ENCODE measurements at regions not wholly inside any gene's neighbourhood (a gene's known extent, or its start where the extent isn't known, plus 50 kb on each side); places are given as distances from the start of the nearest gene placed in this dataset.

DNA sequence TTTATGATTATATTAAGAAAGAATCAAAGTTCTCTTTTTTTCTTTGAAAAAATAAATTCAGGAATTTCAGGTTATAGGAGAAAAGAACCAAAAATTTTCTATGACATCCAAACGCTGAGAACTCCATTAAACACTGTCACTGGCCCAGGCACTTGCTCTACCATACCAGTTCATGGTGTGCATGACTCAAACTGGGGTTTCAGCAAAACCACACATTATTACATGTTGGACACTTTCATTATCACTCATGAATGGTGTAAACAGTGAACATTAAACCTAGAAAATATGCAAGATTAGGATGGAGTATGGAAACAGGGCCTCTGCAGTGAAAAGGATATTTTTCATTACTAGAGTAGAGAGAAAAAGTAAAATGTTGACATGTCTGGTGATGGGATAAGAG is 369.9 kb upstream of the FAM174A start (continued):
- TF ChIP-seq ZBTB33 (IDR thresholded peaks at IDR 0.05; ENCODE audit: borderline replicate concordance, low read depth) (no peak), FOSL2 (IDR thresholded peaks at IDR 0.05; ENCODE audit: borderline replicate concordance, low read depth) (no peak), MAX (IDR thresholded peaks at IDR 0.05; ENCODE audit: low read depth) (no peak), EZH2phosphoT487 (IDR thresholded peaks at IDR 0.05; ENCODE audit: borderline replicate concordance, low read depth) (no peak)

DNA sequence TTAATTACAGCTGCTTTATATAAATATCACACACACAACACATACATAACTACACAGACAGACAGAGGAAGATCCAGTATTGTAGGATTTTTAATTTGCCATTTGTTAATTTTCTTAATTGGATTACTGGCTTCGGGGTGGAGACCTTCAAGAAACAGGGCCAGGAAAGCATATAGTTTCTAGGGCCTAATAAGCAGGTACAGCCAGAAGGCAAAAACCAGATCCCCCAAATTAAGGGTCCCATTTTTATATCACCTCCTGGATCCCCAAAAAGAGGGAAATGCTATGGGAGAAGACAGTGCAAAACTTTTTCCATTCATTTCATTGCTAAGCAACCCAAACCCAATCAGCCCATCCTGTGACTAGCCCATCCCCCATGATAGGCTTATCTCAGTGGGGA is 373.3 kb upstream of the FAM174A start:
- Histone ChIP-seq H3K79me2 (ENCODE audit: insufficient read depth) (no peaks in the 10 kb centered on the region), H3F3A (replicated peaks; ENCODE audit: insufficient read depth) (no peaks in the 10 kb centered on the region), H3K4me2 (no peak overlapping the region), H2AFZ (ENCODE audit: low read depth) (no peak overlapping the region), H3K9ac (no peak overlapping the region), H3K4me1 (ENCODE audit: control insufficient read depth in 1 of 2, insufficient read depth in 2 of 2, low read depth in 1 of 2, low read length in 1 of 2) (no peaks in the 10 kb centered on the region), H3K9me3 (no peaks in the 10 kb centered on the region), H4K20me1 (ENCODE audit: insufficient read depth) (no peaks in the 10 kb centered on the region), H3K36me3 (replicated peaks in 1 of 2; ENCODE audit: control insufficient read depth in 1 of 2, insufficient read depth in 2 of 2, low read length in 1 of 2) (no peaks in the 10 kb centered on the region), H3K27me3 (ENCODE audit: insufficient read depth) (no peaks in the 10 kb centered on the region), H3K9me2 (no peaks in the 10 kb centered on the region), H3K4me3 (ENCODE audit: low read depth in 2 of 2, low read length in 1 of 2) (no peak overlapping the region), H3K27ac (ENCODE audit: low read depth in 2 of 2, low read length in 1 of 2) (no peak overlapping the region)
- WGBS (ENCODE audit: low lambda C conversion rate), result 0% methylated on average over 1 of the region's 1 CpG
- ChIA-PET POLR2A (no interaction called here), CTCF (no interaction called here)
- TF ChIP-seq MXI1 (IDR thresholded peaks at IDR 0.05; ENCODE audit: low read depth, low read length) (no peak), CHD2 (IDR thresholded peaks at IDR 0.05; ENCODE audit: low read length, partially characterized antibody) (no peak), TEAD4 (IDR thresholded peaks at IDR 0.05; ENCODE audit: borderline replicate concordance, insufficient read depth) (no peak), YY1 (IDR thresholded peaks at IDR 0.05; ENCODE audit: low read depth) (no peak), JUND (IDR thresholded peaks at IDR 0.05) (no peak), RCOR1 (IDR thresholded peaks at IDR 0.05; ENCODE audit: low read length) (no peak), ZBTB33 (IDR thresholded peaks at IDR 0.05; ENCODE audit: borderline replicate concordance, low read depth) (no peak), EP300 (IDR thresholded peaks at IDR 0.05; ENCODE audit: borderline replicate concordance in 1 of 2, low read depth in 1 of 2, low read length in 1 of 2) (no peak), RAD21 (IDR thresholded peaks at IDR 0.05; ENCODE audit: low read length) (no peak), MAX (IDR thresholded peaks at IDR 0.05; ENCODE audit: low read depth) (no peak), FOXJ3 (CRISPR knock-in tag; IDR thresholded peaks at IDR 0.05) (no peak), SIN3A (IDR thresholded peaks at IDR 0.05; ENCODE audit: borderline replicate concordance, low read depth, low read length) (no peak)
- TF ChIP-seq, protein P1, sequence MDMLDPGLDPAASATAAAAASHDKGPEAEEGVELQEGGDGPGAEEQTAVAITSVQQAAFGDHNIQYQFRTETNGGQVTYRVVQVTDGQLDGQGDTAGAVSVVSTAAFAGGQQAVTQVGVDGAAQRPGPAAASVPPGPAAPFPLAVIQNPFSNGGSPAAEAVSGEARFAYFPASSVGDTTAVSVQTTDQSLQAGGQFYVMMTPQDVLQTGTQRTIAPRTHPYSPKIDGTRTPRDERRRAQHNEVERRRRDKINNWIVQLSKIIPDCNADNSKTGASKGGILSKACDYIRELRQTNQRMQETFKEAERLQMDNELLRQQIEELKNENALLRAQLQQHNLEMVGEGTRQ (IDR thresholded peaks at IDR 0.05; ENCODE audit: borderline replicate concordance, low read depth, low read length), result no peak
- TF ChIP-seq, protein P2, sequence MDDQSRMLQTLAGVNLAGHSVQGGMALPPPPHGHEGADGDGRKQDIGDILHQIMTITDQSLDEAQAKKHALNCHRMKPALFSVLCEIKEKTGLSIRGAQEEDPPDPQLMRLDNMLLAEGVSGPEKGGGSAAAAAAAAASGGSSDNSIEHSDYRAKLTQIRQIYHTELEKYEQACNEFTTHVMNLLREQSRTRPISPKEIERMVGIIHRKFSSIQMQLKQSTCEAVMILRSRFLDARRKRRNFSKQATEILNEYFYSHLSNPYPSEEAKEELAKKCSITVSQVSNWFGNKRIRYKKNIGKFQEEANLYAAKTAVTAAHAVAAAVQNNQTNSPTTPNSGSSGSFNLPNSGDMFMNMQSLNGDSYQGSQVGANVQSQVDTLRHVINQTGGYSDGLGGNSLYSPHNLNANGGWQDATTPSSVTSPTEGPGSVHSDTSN (IDR thresholded peaks at IDR 0.05), result no peak
- no peak for DNase-seq

All from SK-N-SH (cell line).